ENCODE measurements at regions not wholly inside any gene's neighbourhood (a gene's known extent, or its start where the extent isn't known, plus 50 kb on each side); places are given as distances from the start of the nearest gene placed in this dataset.

DNA sequence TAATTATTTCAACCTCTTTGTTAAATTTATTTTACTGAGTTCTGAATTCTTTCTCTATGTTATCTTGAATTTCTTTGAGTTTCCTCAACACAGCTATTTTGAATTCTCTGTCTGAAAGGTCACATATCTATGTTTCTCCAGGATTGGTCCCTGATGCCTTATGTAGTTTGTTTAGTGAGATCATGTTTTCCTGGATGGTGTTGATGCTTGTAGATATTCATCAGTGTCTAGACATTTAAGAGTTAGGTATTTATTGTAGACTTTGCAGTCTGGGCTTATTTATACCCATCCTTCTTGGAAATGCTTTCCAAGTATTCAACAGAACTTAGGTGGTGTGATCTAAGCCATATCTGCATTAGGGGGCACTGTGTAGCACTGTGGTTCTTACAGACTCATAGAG lies 70.2 kb upstream of the SLC27A6 start:
- no peak for TF ChIP-seq POLR2A (IDR thresholded peaks at IDR 0.05; ENCODE audit: extremely low read depth, insufficient read length)
- TF ChIP-seq, protein P1, sequence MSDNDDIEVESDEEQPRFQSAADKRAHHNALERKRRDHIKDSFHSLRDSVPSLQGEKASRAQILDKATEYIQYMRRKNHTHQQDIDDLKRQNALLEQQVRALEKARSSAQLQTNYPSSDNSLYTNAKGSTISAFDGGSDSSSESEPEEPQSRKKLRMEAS (IDR thresholded peaks at IDR 0.05; ENCODE audit: low read depth, low read length): no peak
- no peak for TF ChIP-seq MYC (IDR thresholded peaks at IDR 0.05; ENCODE audit: low read depth, low read length)
- TF ChIP-seq, protein P2, sequence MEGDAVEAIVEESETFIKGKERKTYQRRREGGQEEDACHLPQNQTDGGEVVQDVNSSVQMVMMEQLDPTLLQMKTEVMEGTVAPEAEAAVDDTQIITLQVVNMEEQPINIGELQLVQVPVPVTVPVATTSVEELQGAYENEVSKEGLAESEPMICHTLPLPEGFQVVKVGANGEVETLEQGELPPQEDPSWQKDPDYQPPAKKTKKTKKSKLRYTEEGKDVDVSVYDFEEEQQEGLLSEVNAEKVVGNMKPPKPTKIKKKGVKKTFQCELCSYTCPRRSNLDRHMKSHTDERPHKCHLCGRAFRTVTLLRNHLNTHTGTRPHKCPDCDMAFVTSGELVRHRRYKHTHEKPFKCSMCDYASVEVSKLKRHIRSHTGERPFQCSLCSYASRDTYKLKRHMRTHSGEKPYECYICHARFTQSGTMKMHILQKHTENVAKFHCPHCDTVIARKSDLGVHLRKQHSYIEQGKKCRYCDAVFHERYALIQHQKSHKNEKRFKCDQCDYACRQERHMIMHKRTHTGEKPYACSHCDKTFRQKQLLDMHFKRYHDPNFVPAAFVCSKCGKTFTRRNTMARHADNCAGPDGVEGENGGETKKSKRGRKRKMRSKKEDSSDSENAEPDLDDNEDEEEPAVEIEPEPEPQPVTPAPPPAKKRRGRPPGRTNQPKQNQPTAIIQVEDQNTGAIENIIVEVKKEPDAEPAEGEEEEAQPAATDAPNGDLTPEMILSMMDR (IDR thresholded peaks at IDR 0.05; ENCODE audit: low read depth, low read length): no peak
- no peak overlapping the region for H3K4me3 ChIP-seq (ENCODE audit: low read depth, low read length)
- no peak for DNase-seq (ENCODE audit: low read depth)

DNA sequence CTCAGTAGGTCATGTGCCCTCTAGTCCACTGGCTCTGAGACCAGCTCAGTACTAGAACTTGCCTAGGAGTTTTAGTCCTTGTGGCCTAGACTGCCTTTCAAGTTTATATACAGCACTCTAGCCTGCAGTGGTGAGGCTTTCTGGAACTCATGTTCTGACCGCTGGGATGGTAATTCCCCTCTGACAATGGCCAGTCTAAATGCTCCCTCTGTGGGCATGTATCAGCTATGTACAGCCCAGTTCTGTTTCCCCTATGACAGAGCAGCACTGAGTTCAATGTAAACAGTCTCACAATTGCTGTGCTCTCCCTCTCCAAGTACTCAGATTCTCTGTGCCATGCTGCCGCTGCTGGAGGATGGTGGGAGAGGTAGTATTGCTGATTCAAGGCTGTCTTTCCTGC lies 68.6 kb upstream of the SLC27A6 start:
- TF ChIP-seq POLR2A (IDR thresholded peaks at IDR 0.05; ENCODE audit: extremely low read depth, insufficient read length) (no peak), MYC (IDR thresholded peaks at IDR 0.05; ENCODE audit: low read depth, low read length) (no peak)
- TF ChIP-seq, protein P2 (IDR thresholded peaks at IDR 0.05; ENCODE audit: low read depth, low read length): no peak
- TF ChIP-seq, protein P1 (IDR thresholded peaks at IDR 0.05; ENCODE audit: low read depth, low read length): no peak

DNA sequence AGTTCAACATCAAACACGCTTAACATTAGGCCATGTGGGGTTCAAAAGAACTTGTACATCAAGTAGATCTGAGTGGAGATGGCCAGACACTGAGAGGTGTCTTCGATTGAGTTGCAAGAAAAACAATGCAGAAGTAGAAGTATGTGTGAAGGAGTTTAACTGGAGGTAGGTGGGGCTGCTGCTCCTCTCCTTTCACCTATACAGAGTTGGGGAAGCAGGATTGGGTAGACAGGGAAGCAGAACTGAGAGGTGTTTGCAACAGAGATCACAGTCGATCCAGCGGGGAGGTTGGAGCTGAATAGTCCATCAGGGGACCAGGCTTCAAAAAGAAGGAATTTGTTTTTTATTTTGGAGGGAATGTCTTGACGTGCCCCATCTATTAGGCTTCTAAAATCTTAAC lies 61.7 kb upstream of the SLC27A6 start:
- no peak for TF ChIP-seq POLR2A (IDR thresholded peaks at IDR 0.05; ENCODE audit: extremely low read depth, insufficient read length)
- TF ChIP-seq, protein P1 (IDR thresholded peaks at IDR 0.05; ENCODE audit: low read depth, low read length): no peak
- TF ChIP-seq, protein P2 (IDR thresholded peaks at IDR 0.05; ENCODE audit: low read depth, low read length): no peak
- no peak for TF ChIP-seq MYC (IDR thresholded peaks at IDR 0.05; ENCODE audit: low read depth, low read length)
- H3K4me3 ChIP-seq (ENCODE audit: low read depth, low read length): no peak overlapping the region
- DNase-seq (ENCODE audit: low read depth): no peak

More for the DNA sequence above, 68.6 kb upstream of the SLC27A6 start:
- no peak for DNase-seq (ENCODE audit: low read depth)
- no peak overlapping the region for H3K4me3 ChIP-seq (ENCODE audit: low read depth, low read length)

DNA sequence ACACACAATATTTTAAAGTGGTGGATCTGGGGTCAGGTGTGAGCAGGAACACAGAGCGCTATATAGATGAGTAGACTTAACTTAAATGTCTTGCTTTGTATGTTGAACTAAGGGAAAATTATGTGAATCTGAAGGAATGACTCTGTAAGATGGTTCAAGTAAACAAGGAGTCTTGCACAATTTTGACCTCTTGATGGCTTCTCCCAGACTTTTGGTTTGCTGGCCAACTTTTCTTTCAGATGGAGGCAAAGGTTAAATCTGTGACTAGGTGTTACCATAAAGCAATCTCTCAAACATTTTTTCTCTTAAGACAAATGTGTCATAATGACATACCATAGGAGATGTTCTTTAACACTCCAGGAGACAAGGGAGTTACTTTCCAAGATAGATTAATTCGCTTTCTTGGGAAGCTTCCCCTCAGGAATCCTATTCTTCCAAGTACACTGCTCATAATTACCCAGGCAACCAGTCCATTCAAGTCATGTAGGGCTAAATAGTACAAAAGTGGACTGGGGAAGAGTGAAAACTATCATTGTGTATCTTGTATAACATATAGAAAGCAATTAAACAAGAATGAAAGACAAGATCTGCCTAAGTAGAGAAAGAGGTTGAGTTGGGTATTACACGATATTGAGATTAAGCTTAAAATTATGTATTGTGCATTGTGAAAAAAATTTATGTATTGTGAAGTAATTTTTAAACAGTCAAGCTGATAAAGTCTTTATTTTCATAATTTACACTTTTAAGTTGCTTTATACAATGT lies 60.3 kb upstream of the SLC27A6 start:
- TF ChIP-seq, protein P2 (IDR thresholded peaks at IDR 0.05; ENCODE audit: low read depth, low read length): no peak
- TF ChIP-seq MYC (IDR thresholded peaks at IDR 0.05; ENCODE audit: low read depth, low read length) (no peak), POLR2A (IDR thresholded peaks at IDR 0.05; ENCODE audit: extremely low read depth, insufficient read length) (no peak)
- TF ChIP-seq, protein P1 (IDR thresholded peaks at IDR 0.05; ENCODE audit: low read depth, low read length): no peak
- H3K4me3 ChIP-seq (ENCODE audit: low read depth, low read length): no peak overlapping the region
- DNase-seq (ENCODE audit: low read depth): no peak

DNA sequence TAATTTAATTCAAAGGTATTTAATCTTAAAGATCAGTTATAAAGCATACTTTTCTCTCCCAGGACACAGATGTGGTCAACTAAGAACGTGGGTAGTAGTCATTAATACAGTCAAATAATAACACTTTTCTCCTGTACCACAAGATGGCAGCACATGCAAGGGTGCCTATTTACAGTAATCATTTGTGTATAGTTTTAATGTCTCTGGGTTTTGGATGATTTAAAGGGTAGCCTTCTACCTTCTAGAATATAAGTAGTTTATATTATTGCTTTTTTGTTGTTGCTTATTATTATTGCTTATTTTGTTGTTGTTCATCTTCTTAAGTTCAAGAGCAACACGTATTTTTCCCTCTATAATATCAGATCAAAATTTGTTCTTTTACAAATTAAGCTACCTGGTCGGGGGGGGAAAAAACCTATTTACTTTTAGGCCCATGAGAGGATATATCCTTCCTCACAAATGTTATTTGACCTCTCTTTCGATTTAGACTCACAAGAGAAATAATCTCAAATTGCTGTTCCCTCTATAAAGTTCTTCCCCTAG lies 59.6 kb upstream of the SLC27A6 start:
- DNase-seq (ENCODE audit: low read depth): peak; percentile 66
- TF ChIP-seq, protein P1 (IDR thresholded peaks at IDR 0.05; ENCODE audit: low read depth, low read length): no peak
- TF ChIP-seq POLR2A (IDR thresholded peaks at IDR 0.05; ENCODE audit: extremely low read depth, insufficient read length) (no peak), MYC (IDR thresholded peaks at IDR 0.05; ENCODE audit: low read depth, low read length) (no peak)
- TF ChIP-seq, protein P2 (IDR thresholded peaks at IDR 0.05; ENCODE audit: low read depth, low read length): peak; percentile 45

More for the DNA sequence above, 59.6 kb upstream of the SLC27A6 start:
- H3K4me3 ChIP-seq (ENCODE audit: low read depth, low read length): no peak overlapping the region
